Dedifferentiated amniotic fluid mesenchymal stem cell (primary cell): ENCODE measurements at regions not wholly inside any gene's neighbourhood (a gene's known extent, or its start where the extent isn't known, plus 50 kb on each side); places are given as distances from the start of the nearest gene placed in this dataset.
A peak's percentile ranks its signal among the peaks of the same experiment; 100 is the strongest.

Source experiments
- DNase-seq: peaks from one replicate; pipeline ENCODE4 v3.0.0-alpha.2; 2016; ENCODE audit errors: extremely low spot score

DNA sequence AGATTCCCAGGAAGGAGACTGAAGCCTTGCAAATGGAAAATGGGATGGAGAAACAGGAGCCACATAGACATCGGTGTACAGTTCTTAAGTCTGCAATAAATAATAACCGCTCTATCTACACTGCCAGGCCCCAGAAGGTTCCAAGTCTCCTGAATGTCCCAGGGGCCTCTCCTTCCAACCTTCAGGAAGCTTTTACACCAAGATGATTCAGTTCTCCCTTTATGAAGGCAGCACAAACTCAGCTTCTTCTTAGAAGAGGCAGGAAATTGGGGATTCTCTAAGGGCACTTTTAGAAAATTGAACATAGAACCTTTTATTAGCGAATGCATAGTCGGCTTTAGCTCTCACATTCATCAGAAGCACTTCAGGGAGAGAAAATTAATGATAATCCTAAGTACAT, 130.8 kb upstream of the LYZL1 start:
- no peak for DNase-seq

- peak; percentile 36 for DNase-seq
These were observed 128.7 kb upstream of the LYZL1 start for GRCh38 chr10:29160150-29160617.

DNA sequence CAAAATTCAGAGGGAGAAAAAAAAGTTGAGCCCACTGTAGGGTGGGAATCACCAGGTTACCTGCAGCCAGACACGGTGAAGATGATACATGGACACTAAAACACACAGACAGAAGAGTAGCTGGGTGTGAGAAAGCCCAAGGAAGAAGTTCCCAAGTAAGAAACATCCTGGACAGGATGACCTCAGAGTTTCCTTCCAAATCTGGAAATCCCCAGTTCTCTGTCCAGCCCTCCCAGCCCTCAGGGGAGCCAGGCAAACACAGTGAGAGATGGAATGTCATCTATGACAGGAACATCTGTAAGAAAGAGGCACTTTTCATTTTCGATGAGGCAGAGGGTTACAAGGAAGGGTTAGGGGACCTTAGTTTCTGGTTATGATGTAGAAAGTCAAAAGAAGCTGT, 125.1 kb upstream of the LYZL1 start:
- DNase-seq = peak; percentile 67

GRCh38 chr10:29166713-29167112, 122.2 kb upstream of the LYZL1 start:
- no peak for DNase-seq

GRCh38 chr10:29169021-29169420, 119.8 kb upstream of the LYZL1 start:
- DNase-seq = no peak

DNA sequence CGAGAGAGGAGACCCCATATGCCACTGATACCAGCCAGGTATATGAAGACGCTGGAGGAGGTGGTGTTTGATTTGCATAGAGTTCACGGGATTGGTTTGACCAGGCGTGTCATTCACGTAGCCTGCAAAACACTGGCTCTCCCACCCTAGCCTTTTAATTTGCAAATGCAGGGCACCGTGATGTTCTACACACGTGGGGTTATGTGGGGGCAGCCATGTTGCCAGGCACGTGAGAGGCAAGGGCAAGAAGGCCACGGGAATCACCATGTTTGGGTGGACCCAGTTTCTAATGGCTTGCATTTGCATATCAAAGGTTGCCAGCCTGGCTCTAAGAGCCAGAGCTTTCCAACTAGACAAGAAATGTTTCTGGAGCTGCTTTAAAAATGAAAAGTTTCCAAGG, 117.2 kb upstream of the LYZL1 start:
- no peak for DNase-seq

DNA sequence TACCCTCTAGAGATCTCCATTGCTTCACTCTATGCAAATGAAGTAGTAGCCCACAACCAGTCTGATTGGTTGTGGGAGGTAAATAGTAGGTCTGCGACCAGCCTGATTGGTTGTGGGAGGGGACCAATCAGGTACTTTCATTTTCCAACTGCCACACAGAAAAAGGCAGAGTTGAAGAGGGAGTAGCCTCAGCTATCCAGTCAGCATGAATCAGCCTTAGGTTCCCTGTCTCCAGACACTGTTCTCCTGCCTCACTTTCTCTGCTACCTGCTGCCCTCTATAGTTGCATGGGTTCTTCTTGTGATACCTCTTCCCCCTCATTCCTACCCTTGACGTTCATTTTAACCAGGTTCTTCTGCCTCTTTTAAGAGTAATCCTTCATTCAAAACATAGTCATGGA, 114.5 kb upstream of the LYZL1 start:
- DNase-seq = no peak

DNA sequence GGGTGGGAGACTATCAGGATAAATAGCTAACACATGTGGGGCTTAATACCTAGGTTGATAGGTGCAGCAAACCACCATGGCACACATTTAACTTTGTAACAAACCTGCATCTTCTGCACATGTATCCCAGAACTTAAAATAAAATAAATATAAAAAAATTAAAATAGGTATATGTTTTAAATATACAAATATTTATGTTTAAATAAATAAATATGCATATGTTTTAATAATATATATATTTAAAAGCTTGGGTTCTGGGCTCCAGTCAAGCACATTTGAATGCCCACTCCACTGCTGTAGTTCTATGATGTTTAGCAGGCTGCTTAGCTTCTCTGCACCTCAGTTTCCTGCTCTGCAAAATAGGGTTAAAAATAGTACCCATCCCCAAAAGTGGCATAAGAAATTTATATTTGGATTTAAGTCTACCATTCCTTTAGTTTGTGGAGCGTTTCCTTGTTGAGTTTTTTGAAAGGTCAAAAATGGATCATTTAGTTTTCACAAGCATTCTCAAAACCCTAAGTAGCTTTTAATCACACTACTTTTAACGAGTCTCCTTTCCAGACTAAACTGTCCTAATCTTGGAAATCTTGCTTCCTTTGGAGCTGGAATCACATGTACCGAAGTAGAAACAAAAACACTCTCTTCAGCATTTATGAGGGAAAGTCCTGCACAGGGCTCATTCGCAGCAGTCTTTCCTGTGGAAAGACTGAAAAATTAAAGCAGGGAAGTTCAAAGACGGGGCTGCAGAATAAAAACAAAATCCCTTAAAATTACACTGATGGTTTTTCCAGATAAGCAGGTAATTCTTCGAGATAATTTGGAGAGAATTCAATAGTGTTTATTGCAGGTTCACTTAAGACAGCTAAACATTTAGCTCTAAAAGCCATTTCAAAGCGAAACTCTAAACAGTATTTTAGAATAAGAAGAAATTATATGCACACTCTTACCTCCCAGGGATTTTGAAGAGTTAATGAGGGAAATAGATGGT, 111.7 kb upstream of the LYZL1 start:
- no peak for DNase-seq

DNA sequence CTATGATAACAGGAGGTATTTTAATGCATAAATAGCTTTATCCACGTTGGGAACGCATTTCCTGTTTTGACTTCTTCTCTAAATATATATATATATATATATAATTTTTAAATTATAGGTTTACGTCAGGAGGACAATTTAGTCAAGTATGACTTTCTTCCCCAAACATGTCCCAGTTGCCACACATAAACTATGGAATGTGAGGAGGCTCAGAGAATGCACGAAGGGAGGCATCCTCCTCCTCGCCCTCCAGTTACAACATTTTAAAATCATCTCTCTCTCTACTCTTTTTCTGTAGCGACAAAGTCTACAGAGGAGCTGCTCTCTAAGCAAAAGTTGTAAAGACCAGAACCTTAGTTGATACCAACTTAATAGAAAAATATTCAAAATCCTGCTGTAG, 106.9 kb upstream of the LYZL1 start:
- DNase-seq = peak; percentile 31

GRCh38 chr10:29183301-29183945, 105.4 kb upstream of the LYZL1 start:
- no peak for DNase-seq

DNA sequence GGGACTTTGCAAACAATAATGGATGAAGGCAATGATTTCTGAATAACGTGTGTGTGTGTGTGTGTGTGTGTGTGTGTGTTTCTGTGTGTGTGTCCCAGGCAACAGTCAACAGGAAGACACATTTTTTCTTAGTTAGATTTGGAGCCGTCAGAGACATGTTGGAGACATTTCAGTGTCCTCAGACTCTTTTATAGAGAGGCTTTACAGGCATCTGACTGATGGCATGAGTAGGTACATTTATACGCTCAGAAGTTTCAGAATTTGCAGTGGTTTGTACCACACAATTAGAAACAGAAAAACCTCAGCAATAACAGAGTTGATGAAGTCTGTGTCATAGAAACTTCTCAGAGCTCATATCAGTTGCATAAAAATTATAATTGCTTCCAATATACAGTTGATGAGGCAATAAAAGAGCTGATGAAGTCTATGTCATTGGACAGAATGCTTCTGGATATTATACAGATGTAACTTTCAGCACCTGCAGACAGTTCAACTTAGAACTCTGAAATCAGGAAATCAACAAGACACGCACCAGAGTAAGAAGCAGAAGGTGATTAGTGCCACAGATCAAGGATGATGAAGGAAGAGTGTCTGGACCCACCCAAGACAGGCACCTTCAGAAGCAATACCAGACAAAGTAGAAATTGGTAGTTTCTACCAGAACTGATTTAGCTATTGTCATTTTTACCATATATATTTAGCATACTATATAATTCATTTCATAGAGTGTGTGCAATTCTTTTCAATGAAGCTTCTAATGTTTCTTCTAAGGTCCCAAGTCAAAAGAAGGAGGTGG, 104.5 kb upstream of the LYZL1 start:
- DNase-seq = no peak

GRCh38 chr10:29185050-29185449, 103.8 kb upstream of the LYZL1 start:
- no peak for DNase-seq

DNA sequence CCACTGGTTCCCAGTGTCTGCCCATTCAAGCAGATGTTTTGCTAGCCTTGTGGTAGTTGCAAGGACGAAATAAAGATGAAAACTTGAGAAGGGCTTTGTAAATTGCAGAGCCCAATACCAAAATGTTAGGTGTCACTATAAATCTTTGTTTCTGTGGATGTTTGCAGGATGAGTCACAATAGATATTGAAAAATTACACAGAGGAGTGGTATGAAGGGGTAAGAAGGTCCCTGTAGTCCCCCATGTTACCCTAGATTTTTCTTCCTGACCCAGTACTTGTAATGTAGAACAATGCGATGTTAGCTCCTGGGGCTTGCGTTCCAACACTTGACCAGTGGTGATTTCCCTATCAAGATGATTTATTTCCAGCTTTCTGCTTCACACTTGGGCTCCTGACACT, 102.6 kb upstream of the LYZL1 start:
- no peak for DNase-seq

- DNase-seq = no peak
These were observed 99.6 kb upstream of the LYZL1 start for GRCh38 chr10:29189256-29189655.

DNA sequence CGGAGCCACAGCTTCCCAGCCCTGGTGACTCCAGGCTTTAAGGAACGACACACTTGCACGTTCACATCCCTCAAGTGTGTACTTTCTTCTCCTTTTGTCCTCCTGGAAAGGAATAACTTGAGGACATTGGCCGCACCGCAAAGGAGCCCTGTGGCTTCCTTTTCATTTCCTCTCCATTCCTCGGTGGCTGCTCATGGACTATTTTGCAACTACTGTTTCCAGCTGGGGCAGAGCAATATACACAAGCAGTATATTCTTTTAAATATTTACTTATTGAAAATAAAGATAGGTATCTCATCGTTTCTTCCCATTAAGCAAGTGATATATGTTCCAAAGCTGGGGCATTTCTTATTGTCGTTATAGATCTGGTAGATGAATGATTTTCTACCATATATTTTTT, 97.2 kb upstream of the LYZL1 start:
- no peak for DNase-seq

DNA sequence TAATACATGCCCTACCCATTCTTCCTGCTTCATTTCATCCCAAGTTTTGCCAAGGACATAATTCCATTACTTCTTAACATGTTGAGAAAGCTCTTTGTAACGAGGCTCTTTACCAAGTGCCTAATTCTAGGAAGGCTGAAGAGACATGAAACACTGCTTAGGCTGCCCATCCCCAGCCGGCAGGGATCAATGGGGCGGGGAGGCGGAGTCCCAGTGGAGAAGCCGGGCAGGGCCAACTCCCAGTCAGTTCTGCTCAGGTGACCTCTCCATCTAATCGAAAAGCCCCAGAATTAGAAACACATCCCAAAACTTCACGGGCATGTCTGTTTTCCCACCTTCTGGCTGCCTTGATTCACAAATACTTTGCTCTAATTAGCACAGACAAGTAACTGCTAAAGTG, 89.5 kb upstream of the LYZL1 start:
- no peak for DNase-seq

GRCh38 chr10:29199941-29200679, 88.8 kb upstream of the LYZL1 start:
- no peak for DNase-seq

DNA sequence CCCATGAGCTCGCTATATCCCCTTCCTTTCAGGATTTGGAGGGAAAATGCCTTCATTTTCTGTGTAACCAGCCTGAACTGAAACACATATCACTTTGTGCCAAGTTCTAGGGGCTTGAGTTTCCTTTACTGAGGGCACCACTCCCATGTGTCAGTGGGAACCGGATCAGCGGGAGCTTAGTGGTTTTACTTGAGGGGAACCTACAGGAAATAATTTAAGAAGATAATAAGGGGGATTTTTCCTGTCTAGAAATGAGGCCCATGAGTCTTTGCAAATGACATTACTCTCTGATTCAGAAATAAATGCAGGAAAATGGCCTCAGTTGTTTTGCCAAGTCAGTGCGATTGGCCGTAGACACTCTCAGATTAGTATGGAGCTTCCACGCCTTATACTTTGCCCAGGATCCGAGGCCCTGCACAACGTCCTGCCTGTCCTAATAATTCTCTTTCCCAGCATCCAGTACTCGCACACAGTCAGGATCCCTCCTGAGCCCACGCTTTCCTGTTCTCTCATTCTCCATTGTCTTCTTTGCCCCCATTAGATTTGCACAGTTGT, 86.4 kb upstream of the LYZL1 start:
- DNase-seq = no peak

- no peak for DNase-seq
These were observed 85.4 kb upstream of the LYZL1 start for GRCh38 chr10:29203432-29203831.

DNA sequence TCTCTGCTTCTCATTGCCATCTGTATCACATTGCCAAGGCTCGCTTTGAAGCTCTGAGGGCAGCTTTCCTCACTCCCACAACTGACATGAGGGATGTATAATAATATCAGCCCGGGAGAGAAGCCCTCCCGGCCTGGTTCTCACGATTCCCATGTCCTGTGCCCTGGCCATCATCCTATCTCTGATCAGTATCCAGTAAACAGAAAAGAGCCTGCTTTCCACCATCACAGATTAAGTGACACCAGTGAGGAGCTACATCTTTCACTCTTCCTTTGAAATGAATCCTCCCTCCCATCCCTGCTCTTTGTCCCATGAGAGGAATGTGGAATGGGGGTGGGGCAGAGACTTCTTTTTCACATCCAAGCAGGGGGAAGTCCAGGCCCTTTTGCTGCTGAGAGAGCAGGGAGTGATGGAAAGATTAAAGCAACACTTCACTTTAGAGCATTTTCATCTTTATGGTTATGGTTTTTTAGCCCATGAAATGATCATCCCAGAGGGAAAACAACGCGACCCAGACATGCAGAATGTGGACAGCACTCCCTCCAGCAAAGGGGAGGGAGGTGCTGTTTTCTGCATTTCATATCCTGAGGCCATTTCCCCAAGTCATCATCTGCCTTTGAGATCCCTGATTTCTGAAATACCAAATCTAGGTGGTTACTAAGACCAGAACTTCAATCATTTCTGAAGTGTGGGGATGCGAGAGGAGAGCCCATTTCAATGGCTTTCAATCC, 84.6 kb upstream of the LYZL1 start:
- no peak for DNase-seq

GRCh38 chr10:29205787-29206186, 83.1 kb upstream of the LYZL1 start:
- no peak for DNase-seq
